A673 (cell line): ENCODE measurements at regions not wholly inside any gene's neighbourhood (a gene's known extent, or its start where the extent isn't known, plus 50 kb on each side); places are given as distances from the start of the nearest gene placed in this dataset.

ENCODE experiments used
- BruUV-seq: library from RNA; stranded (reverse); fragments of 400-500 nt; replicated peaks from 2 replicates; lab custom pipeline; 2021; lab: Mats Ljungman, UMichigan
- CTCF ChIA-PET: fragments of 300-600 bp; sonication (Branson Sonifier 250); formaldehyde crosslinking; loops from one replicate; lab custom pipeline; 2022; ENCODE audit warnings: antibody characterized with exemption; lab: Charles Lee
- POLR2A ChIA-PET: fragments of 300-600 bp; sonication (Branson Sonifier 250); formaldehyde crosslinking; loops from one replicate; lab custom pipeline; 2022; ENCODE audit warnings: antibody characterized with exemption; ENCODE audit not compliant: low non-redundant PET; lab: Charles Lee
- DNase-seq: peaks from one replicate; pipeline ENCODE4 v3.0.0-alpha.2; 2015; ENCODE audit warnings: low spot score
- H3K27ac ChIP-seq: fragments of 200-600 bp; sonication (generic); 2 replicates; pipeline ENCODE4 v1.5.1; 2016; ENCODE audit warnings: mixed run types, low read depth, mild to moderate bottlenecking, mixed read lengths, antibody characterized with exemption, low read length; ENCODE audit not compliant: poor library complexity, severe bottlenecking
- H3K27me3 ChIP-seq: fragments of 200-600 bp; sonication (generic); replicated peaks from 2 replicates; pipeline ENCODE4 v1.6.1; 2017; ENCODE audit warnings: mixed run types, low read depth, mild to moderate bottlenecking, mixed read lengths, antibody characterized with exemption, low read length; ENCODE audit not compliant: insufficient read depth, poor library complexity
- H3K36me3 ChIP-seq: fragments of 200-600 bp; sonication (generic); 2 replicates; pipeline ENCODE4 v1.6.1; 2016; ENCODE audit warnings: mixed run types, mild to moderate bottlenecking, mixed read lengths, antibody characterized with exemption, low read length; ENCODE audit not compliant: insufficient read depth, poor library complexity, severe bottlenecking
- H3K4me1 ChIP-seq: fragments of 200-600 bp; sonication (generic); 2 replicates; pipeline ENCODE4 v1.6.1; 2017; ENCODE audit warnings: mixed run types, mild to moderate bottlenecking, mixed read lengths, antibody characterized with exemption, low read length; ENCODE audit not compliant: insufficient read depth, poor library complexity, severe bottlenecking
- H3K4me3 ChIP-seq: fragments of 200-600 bp; sonication (generic); 2 replicates; pipeline ENCODE4 v1.5.1; 2016; ENCODE audit warnings: low read depth, mixed run types, mild to moderate bottlenecking, mixed read lengths, low read length; ENCODE audit not compliant: poor library complexity, severe bottlenecking
- H3K9me3 ChIP-seq: fragments of 200-600 bp; sonication (generic); 2 replicates; pipeline ENCODE4 v1.6.1; 2016; ENCODE audit warnings: mixed run types, low read depth, mild to moderate bottlenecking, mixed read lengths, antibody characterized with exemption, low read length; ENCODE audit not compliant: poor library complexity, severe bottlenecking
- CTCF ChIP-seq: fragments of 300-800, 200-600 bp; sonication (generic); conservative IDR thresholded peaks from 2 replicates; pipeline ENCODE4 v1.5.1; 2017; ENCODE audit warnings: low read depth, mild to moderate bottlenecking, antibody characterized with exemption, low read length, moderate library complexity, mixed read lengths
- EZH2 ChIP-seq: fragments of 200-600 bp; sonication (generic); IDR thresholded peaks from 2 replicates; pipeline ENCODE4 v1.6.1; 2017; ENCODE audit warnings: borderline replicate concordance, low read depth, mild to moderate bottlenecking, mixed read lengths, antibody characterized with exemption, low read length; ENCODE audit not compliant: poor library complexity, severe bottlenecking
- intact Hi-C: fragments of 100-400 bp; cut with micrococcal nuclease; formaldehyde crosslinking; loops from one replicate; pipeline ENCODE4 v1.10.0; 2022; ENCODE audit not compliant: unreplicated experiment

GRCh38 chr12:41892302-41892701, 252.4 kb downstream of the GXYLT1 start:
- H3K4me3 ChIP-seq = no peak overlapping the region
- no peaks in the 10 kb centered on the region for H3K4me1 ChIP-seq
- no peaks in the 10 kb centered on the region for H3K36me3 ChIP-seq
- H3K27me3 ChIP-seq = no peaks in the 10 kb centered on the region
- no peaks in the 10 kb centered on the region for H3K9me3 ChIP-seq
- BruUV-seq = no TSS peak
- no peak overlapping the region for H3K27ac ChIP-seq
- CTCF ChIA-PET = no interaction called here
- POLR2A ChIA-PET = no interaction called here
- no peak for DNase-seq
- intact Hi-C loops = no loop called here
- TF ChIP-seq CTCF (no peak), EZH2 (no peak)

- TF ChIP-seq CTCF (no peak), EZH2 (no peak)
- Histone ChIP-seq H3K27me3 (no peaks in the 10 kb centered on the region), H3K27ac (no peak overlapping the region), H3K4me3 (no peak overlapping the region), H3K4me1 (no peaks in the 10 kb centered on the region), H3K9me3 (no peaks in the 10 kb centered on the region), H3K36me3 (no peaks in the 10 kb centered on the region)
- ChIA-PET CTCF (no interaction called here), POLR2A (no interaction called here)
- no peak for DNase-seq
- intact Hi-C loops = no loop called here
- no TSS peak for BruUV-seq
These were observed 253.4 kb downstream of the GXYLT1 start for GRCh38 chr12:41891226-41891625.

GRCh38 chr12:41888285-41888684, 256.4 kb downstream of the GXYLT1 start:
- no peak for DNase-seq
- TF ChIP-seq CTCF (no peak), EZH2 (no peak)
- BruUV-seq = no TSS peak
- no peaks in the 10 kb centered on the region for H3K36me3 ChIP-seq
- CTCF ChIA-PET = no interaction called here
- H3K4me1 ChIP-seq = no peaks in the 10 kb centered on the region
- intact Hi-C loops = no loop called here
- H3K27ac ChIP-seq = no peak overlapping the region
- no peaks in the 10 kb centered on the region for H3K27me3 ChIP-seq
- H3K9me3 ChIP-seq = no peaks in the 10 kb centered on the region
- H3K4me3 ChIP-seq = no peak overlapping the region
- POLR2A ChIA-PET = no interaction called here
